WTC11 (cell line): ENCODE measurements at regions not wholly inside any gene's neighbourhood (a gene's known extent, or its start where the extent isn't known, plus 50 kb on each side); places are given as distances from the start of the nearest gene placed in this dataset.

Experiments
- ATF3 ChIP-seq: sonication (generic); formaldehyde crosslinking; conservative IDR thresholded peaks from 2 replicates; pipeline ENCODE4 v1.8.1; 2022; ENCODE audit warnings: mild to moderate bottlenecking, missing genetic modification reagents
- FOXP1 ChIP-seq: sonication (generic); formaldehyde crosslinking; IDR thresholded peaks from 2 replicates; pipeline ENCODE4 v1.8.0; 2022; ENCODE audit warnings: missing genetic modification reagents, mild to moderate bottlenecking, moderate library complexity, borderline replicate concordance

DNA sequence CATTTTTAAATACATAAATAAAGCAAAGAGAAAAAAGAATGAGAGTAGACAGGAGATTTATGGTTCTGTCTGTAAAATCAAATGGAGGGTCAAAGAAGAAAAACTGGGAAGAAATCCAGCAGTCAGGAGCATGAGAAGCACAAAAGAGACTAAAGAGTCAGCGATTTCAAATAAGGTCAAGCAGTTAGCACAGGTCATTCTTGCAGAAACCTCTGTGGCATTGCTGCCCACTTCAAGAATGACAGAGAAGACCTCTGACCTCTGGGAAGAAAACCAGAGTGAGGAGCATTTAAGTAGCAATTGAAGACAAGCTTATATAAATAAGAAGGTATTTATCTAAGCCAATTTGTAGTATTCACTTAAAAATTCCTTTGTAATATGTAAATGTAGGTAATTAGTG is 172.0 kb upstream of the SPOPL start:
- TF ChIP-seq ATF3 (CRISPR knock-in tag) (no peak), FOXP1 (no peak)
